Activated CD8-positive, alpha-beta memory T cell treated with anti-CD3 and anti-CD28 coated beads, Interleukin-2, amount 50 U/mL, for 48 hours (primary cell): ENCODE measurements at regions not wholly inside any gene's neighbourhood (a gene's known extent, or its start where the extent isn't known, plus 50 kb on each side); places are given as distances from the start of the nearest gene placed in this dataset.

Experiments used
- DNase-seq: peaks from one replicate; pipeline ENCODE4 v3.0.0-alpha.2; 2020

DNA sequence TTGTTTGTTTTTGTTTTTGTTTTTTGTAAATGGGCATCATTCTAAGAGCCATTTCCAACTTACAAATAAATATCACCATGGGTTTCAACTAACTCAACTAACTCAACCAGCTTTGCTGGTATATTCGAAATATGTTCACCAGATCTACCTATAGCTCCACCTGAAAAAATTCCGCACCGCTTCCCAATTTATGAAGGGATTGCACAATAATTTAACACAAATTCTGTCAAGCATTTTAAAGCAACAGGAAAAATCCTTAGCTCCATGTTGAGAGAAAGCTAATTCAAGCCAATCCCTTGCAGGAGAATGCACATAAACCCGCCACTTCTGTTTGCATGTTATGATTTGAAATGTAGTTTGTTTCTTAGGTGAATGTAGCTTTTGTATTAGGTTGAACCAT is 417.8 kb downstream of the EFNB2 start:
- no peak for DNase-seq

- no peak for DNase-seq
Observed at GRCh38 chr13:106117035-106117434, 418.4 kb downstream of the EFNB2 start.

- DNase-seq = no peak
Observed at GRCh38 chr13:106115081-106115480, 420.4 kb downstream of the EFNB2 start.

- DNase-seq = no peak
Observed at GRCh38 chr13:106113796-106114195, 421.7 kb downstream of the EFNB2 start.

DNA sequence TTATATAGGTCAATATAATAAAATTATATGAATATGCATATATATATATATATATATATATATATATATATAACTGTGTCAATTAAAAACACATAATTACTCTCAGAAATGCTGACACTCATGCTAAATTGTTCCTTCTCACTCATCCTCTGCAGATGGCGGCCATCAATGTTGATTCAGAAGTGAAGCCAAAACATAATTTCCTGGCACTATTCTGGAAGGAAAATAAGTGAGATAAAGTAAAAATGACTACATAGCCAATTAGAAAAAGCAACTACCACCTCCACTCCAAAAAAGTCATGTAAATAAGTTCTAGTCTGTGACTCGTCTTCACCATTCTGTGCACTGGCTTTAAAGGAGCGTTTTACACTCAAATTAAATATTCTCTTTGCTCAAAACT is 423.3 kb downstream of the EFNB2 start:
- DNase-seq = no peak

DNA sequence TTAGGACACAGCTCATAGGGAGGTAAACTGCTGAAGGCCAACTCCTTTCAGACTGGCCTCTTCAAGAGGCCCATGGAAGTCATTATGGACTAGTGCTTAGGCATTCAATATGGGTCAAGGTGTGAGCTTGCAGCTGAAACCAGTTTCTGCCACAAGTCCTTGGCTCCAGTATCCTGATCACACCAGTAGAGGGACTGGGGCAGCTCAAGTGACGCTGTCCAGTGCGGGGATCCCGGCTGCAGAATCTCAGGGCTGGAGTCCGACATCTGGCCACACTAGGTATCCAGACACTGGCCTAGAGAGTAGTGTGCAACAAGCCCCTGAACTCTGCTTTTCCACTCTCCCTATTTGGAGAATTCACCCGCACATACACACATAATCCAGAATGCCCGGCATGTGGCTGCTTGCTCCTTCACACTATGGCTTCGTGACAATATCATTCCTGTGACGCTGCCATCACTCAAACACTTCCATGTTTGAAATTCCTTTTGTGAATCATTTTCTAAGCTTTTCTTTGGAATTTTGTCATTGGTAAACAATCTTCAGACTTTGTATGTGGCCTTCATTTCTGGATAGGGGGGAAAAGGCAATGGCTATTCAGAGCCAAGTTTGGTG is 425.1 kb downstream of the EFNB2 start:
- no peak for DNase-seq

DNA sequence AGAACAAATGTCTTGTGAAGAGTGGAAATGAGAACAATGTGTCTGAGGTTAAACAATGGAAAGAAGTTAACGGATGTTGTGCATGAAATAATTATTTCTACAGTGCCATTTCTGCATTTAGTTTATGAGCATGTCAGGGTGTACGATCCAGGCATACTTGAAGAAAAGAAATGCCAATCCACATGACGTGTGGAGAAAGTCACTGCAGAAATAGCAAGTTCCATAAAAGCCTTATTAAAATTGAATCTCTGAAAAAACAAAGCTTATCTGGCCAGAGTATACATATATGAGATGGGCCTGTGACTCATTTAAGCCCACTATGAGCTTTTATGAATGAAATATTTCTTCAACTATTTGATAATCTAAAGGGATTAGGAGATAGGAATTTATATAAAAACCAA is 426.1 kb downstream of the EFNB2 start:
- no peak for DNase-seq

GRCh38 chr13:106108346-106108745 is 427.1 kb downstream of the EFNB2 start:
- DNase-seq = no peak

DNA sequence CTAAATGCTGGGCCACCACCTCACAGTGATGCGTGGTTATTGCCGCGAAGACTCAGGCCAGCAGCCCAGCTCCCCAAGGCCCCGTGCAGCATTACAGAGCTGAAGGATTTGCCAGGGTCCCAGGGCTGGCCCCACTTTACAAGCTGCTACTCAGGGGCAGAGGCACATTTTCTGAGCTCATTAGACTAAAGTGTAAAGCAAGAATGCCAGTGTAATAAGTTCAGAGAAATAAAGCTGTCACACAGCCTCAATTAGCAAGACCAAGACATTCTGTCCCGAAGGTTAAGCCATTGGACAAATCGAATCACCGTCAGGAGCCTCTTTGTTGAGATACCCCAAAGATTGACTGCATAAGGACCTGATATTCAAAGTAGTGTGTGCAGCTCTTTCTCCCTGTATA is 428.4 kb downstream of the EFNB2 start:
- no peak for DNase-seq

GRCh38 chr13:106105153-106105552 is 430.3 kb downstream of the EFNB2 start:
- no peak for DNase-seq

GRCh38 chr13:106104281-106104901 is 431.1 kb downstream of the EFNB2 start:
- DNase-seq = no peak

DNA sequence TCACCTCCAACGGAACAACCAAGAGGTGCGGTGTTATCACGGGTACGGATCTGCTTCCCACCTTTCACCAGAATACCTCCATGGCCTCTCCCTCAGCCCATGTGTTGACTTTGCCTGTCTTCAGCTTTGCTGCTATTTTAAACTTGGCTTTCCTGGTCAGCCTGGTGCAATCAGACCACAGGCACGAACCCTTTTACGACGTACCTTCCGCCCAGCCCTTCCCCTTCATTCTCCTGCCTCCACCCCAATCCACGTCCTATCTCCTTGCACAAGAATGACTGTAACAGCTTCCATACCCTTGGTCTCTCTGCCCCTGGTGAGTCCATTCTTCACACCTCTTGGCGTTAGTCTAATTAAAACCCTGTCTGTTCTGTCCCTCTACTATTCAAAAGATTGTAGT is 431.7 kb downstream of the EFNB2 start:
- no peak for DNase-seq

DNA sequence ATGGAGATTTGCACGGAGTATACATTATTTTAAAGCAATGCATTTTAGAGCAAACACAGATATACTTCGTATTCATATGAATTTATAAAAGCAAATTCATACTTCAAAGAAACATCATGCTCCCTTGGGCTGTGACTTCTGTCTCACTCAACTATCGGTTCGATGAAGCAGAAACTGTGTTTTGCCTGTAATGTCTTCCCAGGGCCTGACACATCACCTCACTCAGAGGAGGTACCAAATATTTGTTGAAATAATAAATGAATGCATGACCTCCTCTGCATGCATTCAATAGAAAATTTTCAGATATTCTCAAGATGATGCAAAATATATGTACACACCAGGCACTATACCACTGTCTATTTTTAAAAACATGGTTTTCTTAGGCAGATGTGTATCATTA is 432.7 kb downstream of the EFNB2 start:
- DNase-seq = no peak

DNA sequence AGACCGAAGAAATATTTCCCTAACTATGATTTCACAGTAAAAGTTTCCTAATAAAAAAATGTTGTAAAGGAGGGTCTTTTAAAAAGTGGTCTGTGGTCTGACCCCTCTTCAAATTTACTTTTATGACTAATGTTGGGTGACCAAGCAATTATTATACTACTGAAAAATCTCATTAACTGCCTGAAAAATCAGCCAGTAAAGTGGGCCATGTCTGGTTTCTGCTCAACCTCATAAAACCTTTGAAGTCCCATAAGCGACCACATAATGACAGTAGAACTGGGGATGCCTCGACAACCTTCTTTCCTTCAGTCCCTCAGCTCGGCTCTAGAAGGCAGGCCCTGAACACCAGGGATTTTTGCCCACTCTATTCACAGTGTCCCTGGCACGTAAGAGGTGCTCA is 434.3 kb downstream of the EFNB2 start:
- DNase-seq = no peak

- no peak for DNase-seq
Observed at GRCh38 chr13:106100171-106100919, 435.1 kb downstream of the EFNB2 start.

GRCh38 chr13:106099765-106100164 is 435.7 kb downstream of the EFNB2 start:
- DNase-seq = no peak

- no peak for DNase-seq
Observed at GRCh38 chr13:106098778-106099177, 436.7 kb downstream of the EFNB2 start.

DNA sequence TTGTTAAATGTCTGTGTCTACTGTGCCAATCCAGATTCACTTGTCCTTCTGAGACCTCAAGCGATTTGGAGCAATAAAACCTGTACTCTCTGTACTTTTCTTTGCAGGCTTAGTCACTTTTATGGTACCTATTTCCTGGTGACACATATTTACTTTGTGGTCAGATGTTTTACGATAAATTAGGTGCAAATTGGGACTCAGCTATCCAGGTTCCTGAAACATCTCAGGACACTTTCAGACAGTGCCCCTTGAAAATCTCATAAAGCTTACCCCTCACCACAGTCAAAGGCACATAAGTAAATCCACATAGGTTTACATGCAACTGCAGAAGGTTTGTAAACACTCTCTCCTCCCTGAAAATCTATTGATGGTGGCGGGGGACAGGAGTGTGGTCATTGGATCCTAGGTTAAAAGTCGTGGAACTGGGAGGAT is 438.8 kb downstream of the EFNB2 start:
- DNase-seq = no peak

DNA sequence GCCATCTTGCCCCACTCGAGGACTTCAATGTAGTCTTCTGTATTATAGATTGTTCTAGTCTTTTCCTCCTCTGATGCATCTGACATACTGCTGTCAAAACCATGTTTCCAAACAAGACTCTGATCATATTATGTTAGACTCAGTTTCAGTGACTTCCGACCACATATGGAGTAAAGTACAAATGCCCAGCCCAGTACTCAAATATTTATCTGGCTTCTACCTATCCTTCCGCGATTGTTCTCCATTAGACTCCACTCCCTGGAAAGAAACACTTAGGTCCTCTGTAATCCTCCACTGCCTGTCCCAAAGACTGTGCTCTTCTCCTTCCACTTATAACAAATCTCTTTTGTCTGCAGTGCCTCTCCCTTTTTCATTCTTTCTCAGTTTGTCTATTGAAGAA is 439.5 kb downstream of the EFNB2 start:
- DNase-seq = no peak

- DNase-seq = no peak
Observed at GRCh38 chr13:106095406-106095805, 440.1 kb downstream of the EFNB2 start.

DNA sequence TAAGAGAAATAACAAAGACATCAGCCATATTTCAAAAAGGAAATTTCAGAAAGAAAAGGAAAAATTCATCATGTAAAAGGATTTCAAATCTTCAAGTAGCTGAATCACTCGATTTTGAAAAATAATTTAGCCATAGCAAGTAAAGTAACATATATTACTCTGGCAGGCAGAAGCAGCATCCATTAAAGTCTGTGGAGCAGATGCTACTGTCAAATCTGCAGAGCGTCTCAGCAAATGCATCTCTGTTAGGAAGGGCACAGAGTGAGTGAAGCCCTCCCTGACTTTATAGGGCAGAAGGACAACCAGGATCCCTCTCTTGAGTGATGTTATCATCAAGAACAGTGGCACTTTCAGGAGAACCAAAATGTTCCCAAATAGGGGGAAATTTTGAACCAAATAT is 445.5 kb downstream of the EFNB2 start:
- DNase-seq = no peak

GRCh38 chr13:106089261-106089980 is 446.0 kb downstream of the EFNB2 start:
- DNase-seq = no peak

DNA sequence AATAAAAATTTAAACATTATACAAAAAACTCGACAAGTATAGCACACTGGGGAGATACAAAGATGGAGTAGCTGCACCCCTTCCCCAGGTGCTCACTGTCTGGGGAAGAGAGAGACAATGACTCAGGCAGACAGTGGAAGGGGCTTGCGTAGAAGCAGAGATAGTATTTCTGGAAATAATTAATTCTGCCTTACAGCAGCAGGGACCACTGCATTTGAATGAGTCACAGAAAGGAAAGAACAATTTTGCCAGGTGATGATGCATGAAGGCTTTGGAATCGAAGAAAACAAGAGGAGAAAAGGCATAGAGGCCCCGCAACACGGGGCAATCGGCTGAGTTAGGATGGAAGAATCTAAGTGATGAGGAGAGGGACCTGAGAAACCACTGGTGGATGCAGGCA is 447.4 kb downstream of the EFNB2 start:
- DNase-seq = no peak

DNA sequence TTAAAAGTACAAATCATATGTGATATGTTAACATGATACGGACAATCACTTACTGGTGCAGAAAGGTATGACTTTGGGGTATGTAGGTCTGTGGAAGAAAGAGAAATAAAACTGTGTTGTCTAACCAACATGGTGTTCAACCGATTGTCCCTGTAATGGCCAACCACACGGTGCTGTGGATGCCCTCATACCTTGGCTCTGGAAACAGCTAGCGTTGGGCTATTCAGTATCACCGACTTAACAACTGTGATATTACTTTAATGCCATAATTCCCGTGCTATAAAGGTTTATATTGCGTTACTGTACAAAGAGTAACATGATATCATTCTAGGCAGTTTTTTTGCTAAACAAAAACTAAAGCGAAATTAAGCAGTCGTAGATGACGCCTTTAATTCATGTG is 448.3 kb downstream of the EFNB2 start:
- DNase-seq = no peak
